Neural cell (in vitro differentiated cells): ENCODE measurements at regions not wholly inside any gene's neighbourhood (a gene's known extent, or its start where the extent isn't known, plus 50 kb on each side); places are given as distances from the start of the nearest gene placed in this dataset.

ENCODE experiments used
- H2AFZ ChIP-seq: fragments of 200-600, 300-800 bp; sonication (generic), shearing (Covaris generic); 2 replicates; pipeline ENCODE4 v1.6.0; 2014; ENCODE audit warnings: low read depth, mild to moderate bottlenecking, antibody characterized with exemption, low read length, moderate library complexity
- H3F3A ChIP-seq: fragments of 200-600 bp; shearing (Covaris generic); 2 replicates; pipeline ENCODE4 v1.6.1; 2016; ENCODE audit warnings: mild to moderate bottlenecking, moderate library complexity, mixed read lengths, antibody characterized with exemption, low read length; ENCODE audit not compliant: insufficient read depth, poor library complexity, severe bottlenecking
- H3K27ac ChIP-seq: fragments of 200-600, 300-800 bp; sonication (generic), shearing (Covaris generic); 2 replicates; pipeline ENCODE4 v1.5.1; 2014; ENCODE audit warnings: mild to moderate bottlenecking, low read length, moderate library complexity
- H3K27me3 ChIP-seq: fragments of 300-800, 200-600 bp; sonication (generic), shearing (Covaris generic); 2 replicates; pipeline ENCODE4 v1.6.0; 2014; ENCODE audit warnings: mild to moderate bottlenecking, low read depth, low read length, moderate library complexity; ENCODE audit not compliant: insufficient read depth
- H3K36me3 ChIP-seq: fragments of 300-800, 200-600 bp; sonication (generic), shearing (Covaris generic); 2 replicates; pipeline ENCODE4 v1.5.1; 2014; ENCODE audit warnings: mild to moderate bottlenecking, antibody characterized with exemption, low read length, moderate library complexity; ENCODE audit not compliant: insufficient read depth
- H3K4me2 ChIP-seq: fragments of 300-800, 200-600 bp; sonication (generic), shearing (Covaris generic); 2 replicates; pipeline ENCODE4 v1.6.0; 2014; ENCODE audit warnings: mild to moderate bottlenecking, low read length
- H3K4me3 ChIP-seq: fragments of 300-800, 200-600 bp; sonication (generic), shearing (Covaris generic); 2 replicates; pipeline ENCODE4 v1.5.1; 2014; ENCODE audit warnings: mild to moderate bottlenecking, low read length, moderate library complexity
- H3K79me2 ChIP-seq: fragments of 200-600 bp; shearing (Covaris generic); replicated peaks from 2 replicates; pipeline ENCODE4 v1.6.0; 2014; ENCODE audit warnings: mild to moderate bottlenecking, low read length, moderate library complexity; ENCODE audit not compliant: insufficient read depth
- H3K9ac ChIP-seq: fragments of 300-800, 200-600 bp; sonication (generic), shearing (Covaris generic); 2 replicates; pipeline ENCODE4 v1.6.1; 2016; ENCODE audit warnings: mild to moderate bottlenecking, low read length, mixed read lengths
- H3K9me2 ChIP-seq: fragments of 200-600 bp; shearing (Covaris generic); 2 replicates; pipeline ENCODE4 v1.6.1; 2016; ENCODE audit warnings: mild to moderate bottlenecking, low read length, mixed read lengths; ENCODE audit not compliant: insufficient read depth
- H3K9me3 ChIP-seq: fragments of 200-600, 300-800 bp; sonication (generic), shearing (Covaris generic); 2 replicates; pipeline ENCODE4 v1.6.1; 2016; ENCODE audit warnings: mild to moderate bottlenecking, mixed run types, low read length, moderate library complexity, mixed read lengths
- H4K20me1 ChIP-seq: fragments of 200-600 bp; shearing (Covaris generic); 2 replicates; pipeline ENCODE4 v1.6.1; 2016; ENCODE audit warnings: mild to moderate bottlenecking, mixed run types; ENCODE audit not compliant: insufficient read depth
- CTCF ChIP-seq: fragments of 450-650 bp; IDR thresholded peaks from 2 replicates; pipeline ENCODE4 v1.5.1; 2014; ENCODE audit warnings: antibody characterized with exemption, mild to moderate bottlenecking, moderate library complexity; ENCODE audit not compliant: poor library complexity, severe bottlenecking
- EP300 ChIP-seq: fragments of 450-650 bp; conservative IDR thresholded peaks from 2 replicates; pipeline ENCODE4 v1.6.1; 2014; ENCODE audit warnings: antibody characterized with exemption, mild to moderate bottlenecking, moderate library complexity; ENCODE audit not compliant: poor library complexity, severe bottlenecking
- EZH2 ChIP-seq: fragments of 200-600, 300-800 bp; shearing (Covaris generic), sonication (generic); IDR thresholded peaks from 2 replicates; pipeline ENCODE4 v1.6.1; 2014; ENCODE audit warnings: antibody characterized with exemption, low read length, borderline replicate concordance, mild to moderate bottlenecking; ENCODE audit not compliant: insufficient read depth, poor library complexity, severe bottlenecking
- MXI1 ChIP-seq: fragments of 450-650 bp; conservative IDR thresholded peaks from 2 replicates; pipeline ENCODE4 v1.6.1; 2014; ENCODE audit warnings: antibody characterized with exemption, mild to moderate bottlenecking; ENCODE audit not compliant: poor library complexity, severe bottlenecking
- POLR2AphosphoS5 ChIP-seq: IDR thresholded peaks from 2 replicates; pipeline ENCODE4 v1.6.1; 2012
- RAD21 ChIP-seq: fragments of 450-650 bp; conservative IDR thresholded peaks from 2 replicates; pipeline ENCODE4 v1.6.1; 2014; ENCODE audit warnings: antibody characterized with exemption, mild to moderate bottlenecking, moderate library complexity
- REST ChIP-seq: IDR thresholded peaks from 2 replicates; pipeline ENCODE4 v1.6.1; 2012; ENCODE audit warnings: borderline replicate concordance
- SMC3 ChIP-seq: fragments of 450-650 bp; conservative IDR thresholded peaks from 2 replicates; pipeline ENCODE4 v1.6.1; 2014; ENCODE audit warnings: antibody characterized with exemption, mild to moderate bottlenecking, moderate library complexity; ENCODE audit not compliant: poor library complexity
- TAF1 ChIP-seq: IDR thresholded peaks from 2 replicates; pipeline ENCODE4 v1.6.1; 2012; ENCODE audit warnings: low read depth

- Histone ChIP-seq H3K9me3 (no peaks in the 10 kb centered on the region), H3K4me2 (no peak overlapping the region), H3K4me3 (no peak overlapping the region), H3K27me3 (no peaks in the 10 kb centered on the region), H3K36me3 (no peaks in the 10 kb centered on the region), H3F3A (no peaks in the 10 kb centered on the region), H3K27ac (no peak overlapping the region), H3K9me2 (no peaks in the 10 kb centered on the region), H2AFZ (no peak overlapping the region), H4K20me1 (no peaks in the 10 kb centered on the region), H3K79me2 (no peaks in the 10 kb centered on the region), H3K9ac (no peak overlapping the region)
- TF ChIP-seq TAF1: no peak
- no peak for TF ChIP-seq EP300
- TF ChIP-seq RAD21: no peak
- TF ChIP-seq EZH2: no peak
- TF ChIP-seq POLR2AphosphoS5: no peak
- TF ChIP-seq CTCF: no peak
- no peak for TF ChIP-seq MXI1
- no peak for TF ChIP-seq REST
- no peak for TF ChIP-seq SMC3
Observed at GRCh38 chr12:105878964-105879363, 259.8 kb downstream of the NUAK1 start.

- Histone ChIP-seq H3K79me2 (no peaks in the 10 kb centered on the region), H3F3A (no peaks in the 10 kb centered on the region), H3K27ac (no peak overlapping the region), H3K9ac (no peak overlapping the region), H3K4me2 (no peak overlapping the region), H3K4me3 (no peak overlapping the region), H3K27me3 (no peaks in the 10 kb centered on the region), H3K36me3 (no peaks in the 10 kb centered on the region), H3K9me2 (no peaks in the 10 kb centered on the region), H4K20me1 (no peaks in the 10 kb centered on the region), H3K9me3 (no peaks in the 10 kb centered on the region), H2AFZ (no peak overlapping the region)
- TF ChIP-seq EZH2 (no peak), POLR2AphosphoS5 (no peak), SMC3 (no peak), CTCF (no peak), MXI1 (no peak), EP300 (no peak), RAD21 (no peak), REST (no peak)
Observed at GRCh38 chr12:105880824-105881388, 257.8 kb downstream of the NUAK1 start.
